Mesodermal cell (in vitro differentiated cells): ENCODE measurements at regions not wholly inside any gene's neighbourhood (a gene's known extent, or its start where the extent isn't known, plus 50 kb on each side); places are given as distances from the start of the nearest gene placed in this dataset.

ENCODE experiments used
- H3K27ac ChIP-seq: 2 replicates; pipeline ENCODE4 v1.7.0; 2013; ENCODE audit warnings: mild to moderate bottlenecking, low read depth, low read length, moderate library complexity; ENCODE audit not compliant: severe bottlenecking
- H3K36me3 ChIP-seq: 2 replicates; pipeline ENCODE4 v1.7.1; 2013; ENCODE audit warnings: mild to moderate bottlenecking, low read length, moderate library complexity; ENCODE audit not compliant: control insufficient read depth, insufficient read depth
- H3K4me1 ChIP-seq: one replicate; pipeline ENCODE4 v1.7.1; 2013; ENCODE audit warnings: mild to moderate bottlenecking, low read length; ENCODE audit not compliant: insufficient read depth, control insufficient read depth, poor library complexity, severe bottlenecking
- H3K4me3 ChIP-seq: 2 replicates; pipeline ENCODE4 v1.7.0; 2013; ENCODE audit warnings: low read length, control low read depth, mild to moderate bottlenecking; ENCODE audit not compliant: insufficient read depth, poor library complexity, severe bottlenecking; ENCODE audit errors: extremely low read depth
- H3K9me3 ChIP-seq: 2 replicates; pipeline ENCODE4 v1.7.1; 2013; ENCODE audit warnings: mild to moderate bottlenecking, low read length, moderate library complexity; ENCODE audit not compliant: control insufficient read depth
- WGBS, 2 experiments: methylation state at CpG; one replicate each; pipeline ENCODE4 v1.1.5; 2013; ENCODE audit warnings: missing lambda C conversion rate in 2 of 2; ENCODE audit not compliant: insufficient coverage in 2 of 2; 5-methylcytosine and 5-hydroxymethylcytosine counted together

DNA sequence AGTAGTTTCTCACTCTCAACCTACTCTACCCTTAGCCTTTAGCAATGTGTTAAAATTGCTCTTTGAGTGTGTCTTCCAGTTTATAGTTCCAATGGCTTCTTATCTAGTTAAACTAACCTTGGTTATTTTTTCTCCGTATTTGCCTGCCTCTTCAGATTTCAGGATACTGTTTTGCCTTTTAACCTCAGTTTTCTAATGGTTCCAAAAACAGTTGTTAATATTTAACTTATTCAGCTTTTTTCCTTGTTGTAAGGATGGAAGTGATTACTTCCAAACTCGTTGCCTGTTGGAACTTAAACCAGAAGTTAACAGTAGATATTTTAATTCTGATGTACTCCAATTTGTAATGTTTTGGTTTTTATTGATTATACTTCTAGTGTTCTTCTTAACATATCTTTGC is 1574.9 kb downstream of the HACE1 start:
- Histone ChIP-seq H3K27ac (no peak overlapping the region), H3K4me1 (no peaks in the 10 kb centered on the region), H3K36me3 (no peaks in the 10 kb centered on the region), H3K9me3 (peaks cover 7% of the 10 kb centered on the region), H3K4me3 (no peak overlapping the region)
- WGBS, 2 experiments: no CpG with 5 or more reads among the region's 2 CpGs

DNA sequence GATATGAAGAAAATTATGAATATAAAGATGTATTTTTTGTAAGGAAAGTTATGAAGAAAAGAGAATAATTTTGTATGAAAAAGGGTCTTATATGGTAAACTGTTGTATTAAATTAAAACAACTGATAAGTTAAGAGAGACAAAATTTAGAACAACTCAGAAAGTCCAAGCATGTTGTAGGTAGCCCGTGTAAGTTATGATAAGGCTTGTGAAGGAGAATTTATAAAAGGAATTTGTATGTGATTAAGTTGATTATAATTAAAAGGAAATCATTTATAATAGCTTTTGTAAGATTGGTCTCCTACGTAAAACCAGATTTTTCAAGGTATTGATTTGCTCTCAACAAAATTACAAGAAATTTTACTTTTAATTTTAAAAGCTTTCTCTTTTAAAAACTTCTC is 1579.3 kb downstream of the HACE1 start:
- H3K36me3 ChIP-seq: no peaks in the 10 kb centered on the region
- no peak overlapping the region for H3K4me3 ChIP-seq
- H3K27ac ChIP-seq: no peak overlapping the region
- WGBS, 2 experiments: no CpG with 5 or more reads among the region's 2 CpGs
- H3K4me1 ChIP-seq: no peaks in the 10 kb centered on the region
- H3K9me3 ChIP-seq: peaks cover 13% of the 10 kb centered on the region

DNA sequence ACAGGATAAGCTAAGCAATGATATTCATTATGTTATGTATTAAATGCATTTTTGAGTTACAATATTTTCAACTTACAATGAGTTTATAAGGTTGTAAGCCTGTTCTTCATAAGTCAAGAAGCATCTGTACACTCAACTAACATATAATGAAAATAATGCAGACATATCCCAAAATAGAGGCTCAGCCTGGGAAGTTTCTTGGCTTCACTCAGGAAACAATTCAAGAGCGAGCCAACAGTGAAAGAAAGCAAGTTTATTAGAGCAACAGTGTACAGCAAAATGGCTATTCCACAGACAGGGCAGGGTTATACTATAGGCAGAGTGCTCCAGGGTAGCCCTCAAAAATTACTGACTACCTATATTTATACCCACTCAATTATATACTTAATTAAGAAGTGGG is 1581.8 kb downstream of the HACE1 start:
- H3K4me1 ChIP-seq: no peaks in the 10 kb centered on the region

DNA sequence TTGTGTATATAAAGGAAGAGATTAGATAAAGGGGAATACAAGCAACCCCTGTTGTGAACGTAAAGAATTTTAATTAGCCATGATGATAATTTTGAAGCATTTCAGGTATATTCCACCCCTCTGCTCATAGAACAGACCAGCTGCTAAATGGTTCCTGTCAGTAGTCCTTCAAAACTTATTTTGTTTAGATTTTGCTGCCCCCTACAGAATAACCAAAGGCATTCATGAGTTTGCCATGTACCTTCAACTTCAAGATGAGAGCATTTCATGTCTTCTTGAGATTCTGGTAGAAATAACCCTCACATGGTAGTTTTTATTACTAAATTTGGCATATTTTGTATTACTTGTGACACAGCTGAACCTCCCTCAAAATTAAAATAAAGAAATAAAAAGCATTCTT is 1586.7 kb downstream of the HACE1 start:
- Histone ChIP-seq H3K27ac (no peak overlapping the region), H3K36me3 (no peaks in the 10 kb centered on the region), H3K4me1 (no peaks in the 10 kb centered on the region), H3K4me3 (no peak overlapping the region), H3K9me3 (no peaks in the 10 kb centered on the region)
- WGBS, 2 experiments: 60% methylated on average over 1 of the region's 1 CpG; no CpG with 5 or more reads in 1 of the 2 experiments

More for the DNA sequence above, 1581.8 kb downstream of the HACE1 start:
- peaks cover 13% of the 10 kb centered on the region for H3K9me3 ChIP-seq
- no peak overlapping the region for H3K4me3 ChIP-seq
- H3K36me3 ChIP-seq: no peaks in the 10 kb centered on the region
- WGBS, 2 experiments: 80 to 88% methylated on average over 1 of the region's 1 CpG
- H3K27ac ChIP-seq: no peak overlapping the region

DNA sequence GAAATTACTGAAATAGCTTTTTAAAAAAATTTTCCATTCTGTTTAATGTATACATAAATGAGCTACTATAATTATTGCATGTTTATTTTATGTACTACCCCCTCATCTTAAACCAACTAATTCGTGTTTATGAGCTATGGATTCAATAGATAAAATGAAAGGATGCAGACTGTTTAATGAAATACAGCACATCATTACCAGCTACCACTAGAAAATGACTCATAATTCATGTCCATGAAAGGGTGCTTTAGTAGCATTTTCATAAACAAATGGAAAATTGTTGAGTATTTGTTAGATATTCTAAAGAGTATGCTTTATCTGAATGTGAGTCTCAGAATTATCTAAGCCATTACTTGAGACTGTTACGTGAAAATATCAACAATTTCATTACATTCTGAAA is 1590.1 kb downstream of the HACE1 start:
- H3K4me1 ChIP-seq: no peaks in the 10 kb centered on the region
- H3K27ac ChIP-seq: no peak overlapping the region
- H3K9me3 ChIP-seq: no peaks in the 10 kb centered on the region
- no peaks in the 10 kb centered on the region for H3K36me3 ChIP-seq
- H3K4me3 ChIP-seq: no peak overlapping the region
- no CpG with 5 or more reads among the region's 2 CpGs for WGBS, 2 experiments

DNA sequence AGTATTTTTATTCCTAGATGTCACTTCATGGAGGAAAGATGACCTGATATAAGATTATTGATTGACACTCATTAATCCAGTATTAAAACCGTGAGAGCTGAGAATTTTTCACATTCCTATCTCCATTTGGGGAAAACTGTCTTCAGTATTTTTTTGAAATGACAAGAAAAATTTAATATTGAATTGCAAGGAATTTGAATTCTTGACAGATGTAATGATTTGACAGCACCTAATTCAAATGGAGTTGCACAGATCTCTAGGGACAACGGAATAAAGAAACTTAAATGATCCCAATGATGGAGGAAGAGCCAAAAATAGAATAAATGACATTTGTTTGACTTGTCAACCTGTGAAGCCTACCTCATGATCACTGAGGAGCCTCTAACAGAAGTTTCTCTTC is 1591.4 kb downstream of the HACE1 start:
- no peaks in the 10 kb centered on the region for H3K9me3 ChIP-seq
- H3K36me3 ChIP-seq: no peaks in the 10 kb centered on the region
- no peaks in the 10 kb centered on the region for H3K4me1 ChIP-seq
- no peak overlapping the region for H3K27ac ChIP-seq
- no peak overlapping the region for H3K4me3 ChIP-seq
- WGBS, 2 experiments: 100% methylated on average over 1 of the region's 2 CpGs; no CpG with 5 or more reads in 1 of the 2 experiments

DNA sequence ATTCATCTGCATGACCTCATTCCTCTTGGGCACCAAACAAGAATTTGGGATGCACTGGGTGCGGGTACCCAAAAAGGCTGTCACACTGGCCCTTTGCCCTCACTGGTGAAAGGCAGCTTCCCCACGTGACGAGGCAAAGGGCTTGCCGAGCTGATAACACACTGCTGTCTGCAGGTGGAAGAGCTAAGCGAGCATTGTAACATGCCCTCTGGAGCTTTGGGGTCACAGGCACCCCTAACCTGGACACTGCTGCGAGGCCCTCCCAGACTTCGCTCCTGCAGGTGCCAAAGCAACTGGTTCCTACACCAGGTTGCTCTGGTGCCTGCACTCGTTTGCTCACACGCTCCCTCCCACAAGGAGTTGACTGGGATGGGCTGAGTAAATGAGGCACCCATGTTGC is 1595.7 kb downstream of the HACE1 start:
- Histone ChIP-seq H3K4me1 (no peaks in the 10 kb centered on the region), H3K36me3 (no peaks in the 10 kb centered on the region), H3K9me3 (no peaks in the 10 kb centered on the region), H3K4me3 (no peak overlapping the region), H3K27ac (no peak overlapping the region)
- 86 to 93% methylated on average over 5 to 7 of the region's 9 CpGs for WGBS, 2 experiments

DNA sequence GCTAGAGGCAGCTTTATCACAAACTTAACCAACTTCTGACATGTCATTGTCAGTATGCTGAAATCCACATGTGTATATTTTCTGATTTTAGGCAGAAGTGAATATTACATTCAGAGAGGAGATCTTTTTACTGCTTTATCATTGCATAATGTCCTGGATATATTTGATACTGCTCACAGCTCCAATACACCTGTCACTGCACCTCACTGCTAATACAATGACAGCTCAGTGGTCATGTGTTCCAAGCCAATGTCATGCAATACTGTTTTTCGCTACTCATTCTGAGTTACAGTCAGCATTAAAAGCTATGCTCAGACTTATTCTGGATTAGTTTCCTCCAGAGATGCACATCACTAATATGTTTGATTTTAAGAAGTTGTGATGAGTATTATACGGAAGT is 1604.6 kb downstream of the HACE1 start:
- H3K4me3 ChIP-seq: no peak overlapping the region
- H3K9me3 ChIP-seq: no peaks in the 10 kb centered on the region
- WGBS, 2 experiments: 100% methylated on average over 1 of the region's 2 CpGs
- no peaks in the 10 kb centered on the region for H3K36me3 ChIP-seq
- H3K27ac ChIP-seq: no peak overlapping the region
- H3K4me1 ChIP-seq: no peaks in the 10 kb centered on the region

DNA sequence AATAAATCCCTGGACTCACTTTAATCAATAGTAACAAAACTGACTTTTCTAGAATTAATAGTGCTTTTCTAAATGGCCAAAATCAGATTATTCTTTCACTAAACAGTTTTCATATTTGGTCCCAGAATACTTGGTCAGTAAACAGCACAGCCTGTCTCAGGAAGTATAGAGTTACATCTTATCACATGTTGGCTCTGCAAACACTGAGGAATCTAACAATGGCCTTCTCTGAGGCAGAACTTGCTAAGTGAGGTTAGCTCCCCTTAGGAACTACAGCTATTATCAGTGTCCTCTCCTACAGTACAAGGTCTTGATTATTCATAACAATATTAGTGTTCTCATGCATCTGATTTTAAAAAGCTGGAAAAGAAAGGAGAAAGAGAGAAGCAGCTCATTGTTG is 1622.8 kb downstream of the HACE1 start:
- no peak overlapping the region for H3K27ac ChIP-seq
- no peaks in the 10 kb centered on the region for H3K4me1 ChIP-seq
- no peaks in the 10 kb centered on the region for H3K9me3 ChIP-seq
- H3K36me3 ChIP-seq: no peaks in the 10 kb centered on the region
- H3K4me3 ChIP-seq: no peak overlapping the region

DNA sequence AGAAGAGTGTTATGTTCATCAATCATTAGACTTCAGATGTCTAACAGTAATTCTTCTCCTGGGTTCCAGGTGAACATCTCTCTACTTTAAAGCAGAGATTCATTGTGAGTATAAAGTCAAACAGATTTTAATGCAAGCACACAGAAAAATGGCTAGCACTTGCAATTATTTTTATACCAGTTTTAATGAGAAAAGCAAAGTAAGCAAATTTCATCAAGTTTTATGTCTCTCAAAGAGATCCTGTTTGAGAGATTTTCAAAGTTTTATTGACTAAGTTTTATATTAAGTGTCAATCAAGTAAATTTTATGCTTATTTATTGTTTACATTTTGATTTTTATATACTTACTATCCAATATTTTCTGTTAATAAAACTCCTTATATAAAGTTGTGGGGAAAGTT is 1628.5 kb downstream of the HACE1 start:
- Histone ChIP-seq H3K4me3 (no peak overlapping the region), H3K27ac (no peak overlapping the region), H3K4me1 (no peaks in the 10 kb centered on the region), H3K9me3 (peaks cover 10% of the 10 kb centered on the region), H3K36me3 (no peaks in the 10 kb centered on the region)

DNA sequence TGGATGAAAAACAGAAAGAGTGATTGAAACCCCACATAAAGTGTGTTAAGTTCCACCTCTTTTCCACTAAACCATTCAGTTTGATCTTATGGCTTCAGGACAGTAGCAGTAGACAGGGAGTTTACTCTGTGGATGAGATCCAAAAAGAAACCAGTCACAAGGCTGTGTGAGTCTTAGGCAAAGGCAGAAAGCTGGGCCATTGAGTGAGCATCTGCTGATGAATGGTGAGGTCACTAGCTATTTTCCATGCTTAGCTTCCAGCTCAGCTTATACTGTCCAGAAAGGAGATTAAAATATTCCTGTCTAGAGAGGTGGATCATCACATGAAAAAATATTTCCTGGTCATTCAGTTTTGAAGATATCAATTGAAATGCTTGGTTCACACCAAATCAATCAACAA is 1643.9 kb downstream of the HACE1 start:
- no peak overlapping the region for H3K4me3 ChIP-seq
- H3K36me3 ChIP-seq: no peaks in the 10 kb centered on the region
- H3K4me1 ChIP-seq: no peaks in the 10 kb centered on the region
- no peak overlapping the region for H3K27ac ChIP-seq
- no peaks in the 10 kb centered on the region for H3K9me3 ChIP-seq

DNA sequence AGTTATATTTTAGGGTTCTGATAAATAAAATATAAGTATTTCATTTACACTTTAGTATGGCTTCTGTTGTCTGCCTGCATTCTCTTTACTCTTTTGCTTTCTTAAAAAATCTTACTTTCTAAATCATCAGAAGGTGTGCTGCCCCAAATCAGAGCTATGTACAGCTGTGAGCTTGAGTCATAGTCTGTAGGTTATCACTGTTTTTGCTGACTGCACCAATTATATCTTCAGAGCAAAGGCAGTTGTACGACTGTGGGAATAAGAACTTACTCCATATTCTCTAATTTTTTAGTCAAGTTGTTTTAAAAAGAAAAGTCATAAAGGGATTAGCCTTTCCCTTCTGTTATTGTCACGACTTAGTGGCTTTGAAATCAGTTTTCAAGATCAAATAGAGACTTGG is 1649.0 kb downstream of the HACE1 start:
- WGBS, 2 experiments: no CpG with 5 or more reads among the region's 2 CpGs
- Histone ChIP-seq H3K9me3 (no peaks in the 10 kb centered on the region), H3K4me1 (no peaks in the 10 kb centered on the region), H3K4me3 (no peak overlapping the region), H3K36me3 (no peaks in the 10 kb centered on the region), H3K27ac (no peak overlapping the region)
